Adrenal gland (tissue), 5 donors: ENCODE measurements at regions not wholly inside any gene's neighbourhood (a gene's known extent, or its start where the extent isn't known, plus 50 kb on each side); places are given as distances from the start of the nearest gene placed in this dataset.

Experiments used
- CTCF ChIP-seq, 6 experiments: fragments of 450-650 bp in 4 of 6; fragments of 200-600 bp in 2 of 6; sonication (generic) in 1 of 6; IDR thresholded peaks; 1 replicate in 5 of 6; 2 replicates in 1 of 6; pipeline versions ENCODE4 v1.5.1 to v1.8.0; 2016 to 2021; ENCODE audit warnings: antibody characterized with exemption in 6 of 6, mild to moderate bottlenecking in 2 of 6, moderate library complexity in 1 of 6
- POLR2A ChIP-seq, 2 donors: fragments of 450-650 bp; IDR thresholded peaks; one replicate each; pipeline ENCODE4 v1.6.1; 2017; ENCODE audit warnings: antibody characterized with exemption in 2 of 2, mild to moderate bottlenecking in 2 of 2, moderate library complexity in 1 of 2
- donor health status: DM: no; HTN: no; CAD: no.

GRCh38 chr5:85515588-85515987, 1102.2 kb upstream of the COX7C start:
- TF ChIP-seq CTCF (IDR thresholded peaks at IDR 0.05) (no peak), POLR2A (IDR thresholded peaks at IDR 0.05) (no peak)
